Kidney epithelial cell (primary cell): ENCODE measurements at regions not wholly inside any gene's neighbourhood (a gene's known extent, or its start where the extent isn't known, plus 50 kb on each side); places are given as distances from the start of the nearest gene placed in this dataset.

Source experiments
- DNase-seq: peaks from one replicate; pipeline ENCODE4 v3.0.0-alpha.2; 2010; ENCODE audit warnings: low read depth
- H3K27me3 ChIP-seq: 2 replicates; pipeline ENCODE4 v1.6.0; 2011; ENCODE audit warnings: low read length; ENCODE audit not compliant: control insufficient read depth, insufficient read depth
- H3K36me3 ChIP-seq: 2 replicates; pipeline ENCODE4 v1.5.1; 2011; ENCODE audit warnings: low read length; ENCODE audit not compliant: control insufficient read depth, insufficient read depth
- H3K4me3 ChIP-seq: 2 replicates; pipeline ENCODE4 v1.5.1; 2011; ENCODE audit warnings: low read depth, mild to moderate bottlenecking, control low read depth, low read length
- CTCF ChIP-seq: IDR thresholded peaks from 2 replicates; pipeline ENCODE4 v1.5.1; 2011; ENCODE audit warnings: mild to moderate bottlenecking, moderate library complexity, low read length, control low read depth, inconsistent platforms; ENCODE audit not compliant: insufficient read depth, poor library complexity, severe bottlenecking

- H3K27me3 ChIP-seq = no peaks in the 10 kb centered on the region
- no peak for TF ChIP-seq CTCF
- DNase-seq = no peak
- H3K4me3 ChIP-seq = no peak overlapping the region
- H3K36me3 ChIP-seq = no peaks in the 10 kb centered on the region
Measured at GRCh38 chr4:136528131-136528530, 1004.2 kb downstream of the PCDH18 start.

DNA sequence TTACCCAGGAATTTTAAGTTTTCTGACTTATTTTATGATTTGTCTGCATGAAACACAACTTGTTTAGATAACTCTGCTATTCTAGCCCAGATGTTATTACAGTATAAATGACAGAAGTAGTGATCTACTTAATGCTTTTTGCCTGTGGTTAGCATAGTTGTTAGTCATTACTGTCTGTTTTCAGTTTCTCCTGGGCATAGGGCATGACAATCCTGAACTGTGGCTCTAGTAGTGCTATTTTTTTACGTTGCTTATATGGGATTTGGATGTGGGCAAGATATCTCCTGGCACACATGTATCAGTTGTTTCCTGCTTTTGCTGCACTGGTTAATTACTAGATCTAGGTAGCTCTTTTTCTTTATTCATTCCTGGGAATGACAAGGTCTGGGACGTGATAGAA, 1005.8 kb downstream of the PCDH18 start:
- peak; percentile 14 for DNase-seq
- Histone ChIP-seq H3K27me3 (no peaks in the 10 kb centered on the region), H3K36me3 (no peaks in the 10 kb centered on the region), H3K4me3 (no peak overlapping the region)
- TF ChIP-seq CTCF = no peak

GRCh38 chr4:136524039-136524438, 1008.3 kb downstream of the PCDH18 start:
- no peak overlapping the region for H3K4me3 ChIP-seq
- H3K27me3 ChIP-seq = no peaks in the 10 kb centered on the region
- DNase-seq = no peak
- TF ChIP-seq CTCF = no peak
- H3K36me3 ChIP-seq = no peaks in the 10 kb centered on the region

DNA sequence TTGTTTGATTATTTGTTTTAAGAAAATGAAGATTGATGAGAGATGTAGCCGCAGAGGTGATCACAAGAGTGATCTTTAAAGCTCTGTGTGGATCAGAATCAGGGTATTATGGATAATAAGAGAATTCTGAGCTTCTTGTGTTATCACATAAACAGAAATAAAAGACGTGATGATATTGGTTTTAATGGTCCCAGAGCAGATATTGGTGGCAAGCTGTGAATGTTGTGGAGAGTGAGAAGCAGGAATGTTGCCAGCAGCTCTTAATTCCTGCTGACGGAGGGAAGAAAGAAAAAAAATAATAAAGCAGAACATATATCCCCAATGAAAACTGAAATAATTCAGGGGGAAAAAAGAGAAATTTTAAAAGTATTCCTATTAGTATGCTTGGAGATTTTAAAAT, 1015.9 kb downstream of the PCDH18 start:
- no peak for DNase-seq
- H3K27me3 ChIP-seq = no peaks in the 10 kb centered on the region
- H3K4me3 ChIP-seq = no peak overlapping the region
- no peaks in the 10 kb centered on the region for H3K36me3 ChIP-seq
- no peak for TF ChIP-seq CTCF

DNA sequence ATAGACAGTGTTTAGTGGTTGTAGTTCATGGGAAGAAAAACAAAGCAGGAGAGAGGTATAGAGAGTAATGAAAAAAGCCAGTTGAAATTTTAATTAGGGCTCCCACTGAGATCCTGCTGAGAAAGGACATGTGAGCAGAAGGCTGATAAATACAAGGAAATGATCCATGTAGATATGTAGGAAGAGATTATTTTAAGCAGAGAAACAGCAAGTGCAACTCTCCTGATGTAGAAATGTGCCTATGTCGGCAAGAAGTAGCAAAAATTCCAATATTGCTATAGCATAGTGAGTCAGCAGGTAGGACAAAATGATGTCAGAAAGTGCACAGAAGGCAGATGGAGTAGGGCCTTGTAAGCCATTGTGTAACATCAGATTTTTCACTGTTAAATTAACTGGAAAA, 1027.3 kb downstream of the PCDH18 start:
- peak; percentile 10 for DNase-seq
- no peaks in the 10 kb centered on the region for H3K27me3 ChIP-seq
- no peaks in the 10 kb centered on the region for H3K36me3 ChIP-seq
- no peak for TF ChIP-seq CTCF
- H3K4me3 ChIP-seq = no peak overlapping the region

- Histone ChIP-seq H3K36me3 (no peaks in the 10 kb centered on the region), H3K27me3 (no peaks in the 10 kb centered on the region), H3K4me3 (no peak overlapping the region)
- no peak for DNase-seq
- no peak for TF ChIP-seq CTCF
Measured at GRCh38 chr4:136495851-136496250, 1036.4 kb downstream of the PCDH18 start.
